GM10266 (cell line): ENCODE measurements at regions not wholly inside any gene's neighbourhood (a gene's known extent, or its start where the extent isn't known, plus 50 kb on each side); places are given as distances from the start of the nearest gene placed in this dataset.
"Not testable (repeated sequence)": the region's sequence is repeated elsewhere in the genome, so short reads cannot be mapped to it uniquely, and the experiment has no call there.

Source experiments
- DNase-seq: peaks from one replicate; pipeline ENCODE4 v3.0.0; 2012; ENCODE audit errors: extremely low spot score
- CTCF ChIP-seq: IDR thresholded peaks from 2 replicates; pipeline ENCODE4 v1.5.1; 2012; ENCODE audit warnings: mild to moderate bottlenecking, low read depth; ENCODE audit not compliant: control insufficient read depth, insufficient read depth; ENCODE audit errors: missing control alignments

- no peak for DNase-seq
- no peak for TF ChIP-seq CTCF
These were observed 261.6 kb downstream of the MDFIC start for GRCh38 chr7:115183431-115184057.

GRCh38 chr7:115178835-115179234, 256.9 kb downstream of the MDFIC start:
- DNase-seq: no peak
- TF ChIP-seq CTCF: no peak

- DNase-seq: no peak
- no peak for TF ChIP-seq CTCF
These were observed 255.9 kb downstream of the MDFIC start for GRCh38 chr7:115177823-115178222.

GRCh38 chr7:115177103-115177502, 255.2 kb downstream of the MDFIC start:
- DNase-seq: no peak
- TF ChIP-seq CTCF: no peak

- not testable (repeated sequence) for DNase-seq
These were observed 250.5 kb downstream of the MDFIC start for GRCh38 chr7:115172397-115172796.

- no peak for DNase-seq
- TF ChIP-seq CTCF: no peak
These were observed 232.0 kb downstream of the MDFIC start for GRCh38 chr7:115153769-115154477.

GRCh38 chr7:115153176-115153575, 231.3 kb downstream of the MDFIC start:
- DNase-seq: no peak
- TF ChIP-seq CTCF: no peak
